H1 (cell line): ENCODE measurements at regions not wholly inside any gene's neighbourhood (a gene's known extent, or its start where the extent isn't known, plus 50 kb on each side); places are given as distances from the start of the nearest gene placed in this dataset.

ENCODE experiments used
- CTCF ChIA-PET: fragments of 300-600 bp; sonication (Branson Sonifier 250); formaldehyde crosslinking; loops from one replicate; lab custom pipeline; 2021; ENCODE audit not compliant: partially characterized antibody; lab: Charles Lee
- POLR2A ChIA-PET: fragments of 300-600 bp; sonication (Branson Sonifier 250); formaldehyde crosslinking; loops from one replicate; lab custom pipeline; 2021; ENCODE audit warnings: inconsistent platforms; ENCODE audit not compliant: partially characterized antibody; lab: Charles Lee
- DNase-seq, 2 experiments: peaks; one replicate each; pipeline versions ENCODE4 v3.0.0 to v3.0.0-alpha.2; 2010 to 2022; ENCODE audit warnings: low spot score in 2 of 2, low read depth in 1 of 2, mixed read lengths in 1 of 2
- FAIRE-seq: peaks from 2 replicates; lab custom pipeline; 2011; peaks lifted over from hg19 to GRCh38; lab: Jason Lieb, UNC
- H2AFZ ChIP-seq: 2 replicates; pipeline ENCODE4 v1.8.1; 2012; ENCODE audit warnings: low read length, inconsistent platforms
- H2AK5ac ChIP-seq: 2 replicates; pipeline ENCODE4 v1.6.1; 2013; ENCODE audit warnings: low read depth, low read length
- H2BK120ac ChIP-seq: replicated peaks from 2 replicates; pipeline ENCODE3; 2013; ENCODE audit warnings: low read depth, low read length, inconsistent platforms
- H2BK12ac ChIP-seq: 2 replicates; pipeline ENCODE4 v1.6.1; 2013; ENCODE audit warnings: low read depth, low read length
- H2BK15ac ChIP-seq: 2 replicates; pipeline ENCODE4 v1.6.1; 2013; ENCODE audit warnings: low read length
- H2BK20ac ChIP-seq: 2 replicates; pipeline ENCODE4 v1.6.1; 2013; ENCODE audit warnings: low read length
- H2BK5ac ChIP-seq: 2 replicates; pipeline ENCODE4 v1.6.1; 2013; ENCODE audit warnings: low read depth, low read length
- H3K14ac ChIP-seq: 2 replicates; pipeline ENCODE4 v1.6.1; 2013; ENCODE audit warnings: inconsistent platforms; ENCODE audit not compliant: insufficient read length
- H3K18ac ChIP-seq: 2 replicates; pipeline ENCODE4 v1.6.1; 2013; ENCODE audit warnings: low read length; ENCODE audit errors: extremely low read depth
- H3K23ac ChIP-seq: 2 replicates; pipeline ENCODE4 v1.6.1; 2013; ENCODE audit warnings: inconsistent platforms; ENCODE audit not compliant: insufficient read length
- H3K23me2 ChIP-seq: 2 replicates; pipeline ENCODE4 v1.6.1; 2013; ENCODE audit warnings: low read depth, low read length
- H3K27ac ChIP-seq: 2 replicates; pipeline ENCODE4 v1.6.1; 2011; ENCODE audit warnings: low read depth, low read length, inconsistent platforms
- H3K27me3 ChIP-seq, 4 experiments: replicated peaks in 1 of 4; 1 replicate in 1 of 4; 2 replicates in 3 of 4; pipeline versions ENCODE4 v1.6.1 to v1.8.1; 2011 to 2013; ENCODE audit warnings: low read length in 3 of 4, mild to moderate bottlenecking in 3 of 4, inconsistent platforms in 2 of 4, mixed read lengths in 2 of 4, moderate library complexity in 1 of 4; ENCODE audit not compliant: control insufficient read depth in 3 of 4, insufficient read depth in 3 of 4; ENCODE audit errors: extremely low read depth in 1 of 4
- H3K36me3 ChIP-seq, 4 experiments: 2 replicates each; pipeline versions ENCODE4 v1.6.1 to v1.8.1; 2011 to 2013; ENCODE audit warnings: mild to moderate bottlenecking in 4 of 4, low read length in 3 of 4, moderate library complexity in 2 of 4, control low read depth in 1 of 4, inconsistent platforms in 1 of 4; ENCODE audit not compliant: insufficient read depth in 4 of 4, control insufficient read depth in 2 of 4
- H3K4ac ChIP-seq: replicated peaks from 2 replicates; pipeline ENCODE3; 2013; ENCODE audit warnings: low read length, low read depth, mixed read lengths, inconsistent platforms; ENCODE audit not compliant: insufficient read length
- H3K4me1 ChIP-seq, 4 experiments: replicated peaks in 1 of 4; 1 replicate in 1 of 4; 2 replicates in 3 of 4; pipeline versions ENCODE4 v1.6.1 to v1.8.1; 2011 to 2013; ENCODE audit warnings: low read length in 3 of 4, inconsistent platforms in 2 of 4, mixed read lengths in 1 of 4; ENCODE audit not compliant: insufficient read depth in 4 of 4, control insufficient read depth in 3 of 4
- H3K4me2 ChIP-seq, 2 experiments: 2 replicates each; pipeline versions ENCODE4 v1.6.1 to v1.8.1; 2011 to 2013; ENCODE audit warnings: low read depth in 2 of 2, low read length in 2 of 2, control low read depth in 1 of 2, inconsistent platforms in 1 of 2, mild to moderate bottlenecking in 1 of 2; ENCODE audit not compliant: insufficient read depth in 1 of 2
- H3K4me3 ChIP-seq, 4 experiments: fragments of 200-600, 300-600 bp in 1 of 4; sonication (generic), shearing (Covaris generic), sonication (Bioruptor Twin) in 1 of 4; 2 replicates each; pipeline versions ENCODE4 v1.5.1 to v1.8.1; 2011 to 2016; ENCODE audit warnings: low read length in 4 of 4, low read depth in 3 of 4, control low read depth in 2 of 4, inconsistent platforms in 2 of 4, mild to moderate bottlenecking in 2 of 4, mixed read lengths in 1 of 4, moderate library complexity in 1 of 4; ENCODE audit not compliant: insufficient read depth in 2 of 4; ENCODE audit errors: extremely low read depth in 1 of 4
- H3K56ac ChIP-seq: replicated peaks from 2 replicates; pipeline ENCODE3; 2013; ENCODE audit warnings: low read depth, mild to moderate bottlenecking, mixed read lengths, low read length, inconsistent platforms; ENCODE audit not compliant: insufficient read length
- H3K79me1 ChIP-seq: 2 replicates; pipeline ENCODE4 v1.6.1; 2013; ENCODE audit warnings: low read depth, low read length, control low read depth
- H3K79me2 ChIP-seq, 2 experiments: 2 replicates each; pipeline versions ENCODE4 v1.6.1 to v1.8.1; 2012 to 2013; ENCODE audit warnings: low read length in 2 of 2, mild to moderate bottlenecking in 2 of 2, inconsistent platforms in 1 of 2; ENCODE audit not compliant: insufficient read depth in 2 of 2, control insufficient read depth in 1 of 2
- H3K9ac ChIP-seq, 4 experiments: replicated peaks in 1 of 4; 1 replicate in 1 of 4; 2 replicates in 3 of 4; pipeline versions ENCODE4 v1.6.1 to v1.8.1; 2011 to 2013; ENCODE audit warnings: low read depth in 3 of 4, low read length in 3 of 4, control low read depth in 2 of 4, mild to moderate bottlenecking in 2 of 4, moderate library complexity in 2 of 4, inconsistent platforms in 1 of 4; ENCODE audit errors: extremely low read depth in 1 of 4
- H3K9me3 ChIP-seq, 2 experiments: 2 replicates each; pipeline versions ENCODE4 v1.6.1 to v1.8.1; 2012 to 2013; ENCODE audit warnings: mild to moderate bottlenecking in 2 of 2, moderate library complexity in 2 of 2, control low read depth in 1 of 2, inconsistent platforms in 1 of 2, low read depth in 1 of 2, low read length in 1 of 2, mixed read lengths in 1 of 2; ENCODE audit not compliant: insufficient read depth in 2 of 2
- H4K20me1 ChIP-seq, 2 experiments: replicated peaks in 1 of 2; 2 replicates each; pipeline versions ENCODE3 to v1.8.1; 2011 to 2013; ENCODE audit warnings: inconsistent platforms in 2 of 2, low read length in 2 of 2, mild to moderate bottlenecking in 1 of 2; ENCODE audit not compliant: insufficient read depth in 2 of 2, control insufficient read depth in 1 of 2
- H4K5ac ChIP-seq: 2 replicates; pipeline ENCODE4 v1.6.1; 2013; ENCODE audit warnings: low read length, low read depth, mixed read lengths, inconsistent platforms; ENCODE audit not compliant: insufficient read length
- H4K8ac ChIP-seq: 2 replicates; pipeline ENCODE4 v1.8.0; 2013; ENCODE audit warnings: mild to moderate bottlenecking, moderate library complexity, low read length, inconsistent platforms; ENCODE audit not compliant: insufficient read depth; ENCODE audit errors: extremely low read depth
- H4K91ac ChIP-seq: replicated peaks from 2 replicates; pipeline ENCODE3; 2013; ENCODE audit warnings: low read length, mixed read lengths, inconsistent platforms; ENCODE audit not compliant: insufficient read length
- ATF2 ChIP-seq: IDR thresholded peaks from 2 replicates; pipeline ENCODE4 v1.6.1; 2012; ENCODE audit warnings: low read length, inconsistent platforms
- BACH1 ChIP-seq: IDR thresholded peaks from 2 replicates; pipeline ENCODE4 v1.6.1; 2012; ENCODE audit warnings: low read length, improper control_type of control experiment
- BCL11A ChIP-seq, 2 experiments: IDR thresholded peaks; one replicate each; pipeline ENCODE4 v1.6.1; 2011; ENCODE audit warnings: low read depth in 2 of 2, low read length in 2 of 2, mild to moderate bottlenecking in 2 of 2
- RAD21 ChIP-seq, 2 experiments: IDR thresholded peaks in 1 of 2; conservative IDR thresholded peaks in 1 of 2; 2 replicates each; pipeline ENCODE4 v1.6.1; 2011; ENCODE audit warnings: low read depth in 2 of 2, low read length in 2 of 2, improper control_type of control experiment in 1 of 2, inconsistent platforms in 1 of 2, mild to moderate bottlenecking in 1 of 2, moderate library complexity in 1 of 2
- SIX5 ChIP-seq: IDR thresholded peaks from 2 replicates; pipeline ENCODE4 v1.6.1; 2011; ENCODE audit warnings: mild to moderate bottlenecking, low read depth, low read length
- TAF7 ChIP-seq: optimal IDR thresholded peaks from 2 replicates; pipeline ENCODE3; 2011; ENCODE audit warnings: low read depth, mild to moderate bottlenecking, inconsistent platforms, low read length, moderate library complexity, borderline replicate concordance
- WGBS, 2 experiments: shearing (Covaris generic) in 1 of 2; methylation state at CpG; one replicate each; pipeline versions ENCODE4 v1.1.6 to v1.1.7; 2013 to 2015; ENCODE audit warnings: low lambda C conversion rate in 2 of 2, mixed read lengths in 2 of 2, inconsistent platforms in 1 of 2, low coverage in 1 of 2, missing lambda C conversion rate in 1 of 2; ENCODE audit not compliant: insufficient replicate concordance in 2 of 2, insufficient coverage in 1 of 2, insufficient read length in 1 of 2; ENCODE audit errors: extremely low coverage in 1 of 2, missing lambda C conversion rate in 1 of 2; 5-methylcytosine and 5-hydroxymethylcytosine counted together

GRCh38 chr9:65444943-65445342 is 159.9 kb upstream of the FOXD4L5 start:
- WGBS, 2 experiments, result no CpG with 5 or more reads among the region's 8 CpGs
- no peak overlapping the region for H3K4me3 ChIP-seq

More at GRCh38 chr9:65444943-65445342, 159.9 kb upstream of the FOXD4L5 start:
- Histone ChIP-seq H3K4me2 (no peak overlapping the region), H3K56ac (no peak overlapping the region), H3K79me2 (no peaks in the 10 kb centered on the region), H3K9ac (no peak overlapping the region), H4K91ac (no peak overlapping the region), H2BK20ac (no peak overlapping the region), H2AFZ (no peak overlapping the region), H3K4ac (no peak overlapping the region), H3K9me3 (peaks cover 0 to 46% of the 10 kb centered on the region in 2 experiments; a peak in 2 of 4 replicates), H3K14ac (no peak overlapping the region), H2AK5ac (no peak overlapping the region), H2BK5ac (no peak overlapping the region), H3K23ac (no peak overlapping the region), H3K4me1 (no peaks in the 10 kb centered on the region), H3K23me2 (no peaks in the 10 kb centered on the region), H3K18ac (no peak overlapping the region), H3K79me1 (no peaks in the 10 kb centered on the region), H2BK15ac (no peak overlapping the region), H3K27me3 (no peaks in the 10 kb centered on the region), H2BK12ac (no peak overlapping the region), H2BK120ac (no peak overlapping the region), H3K27ac (no peak overlapping the region), H4K8ac (no peak overlapping the region), H4K20me1 (no peaks in the 10 kb centered on the region), H4K5ac (no peak overlapping the region), H3K36me3 (no peaks in the 10 kb centered on the region)
- ChIA-PET POLR2A (no interaction called here), CTCF (no interaction called here)
- TF ChIP-seq ATF2 (no peak), BCL11A (IDR thresholded peaks at IDR 0.05; ENCODE audit: low read depth in 2 of 2, low read length in 2 of 2) (no peak), BACH1 (no peak), RAD21 (IDR thresholded peaks at IDR 0.05 in 1 of 2, conservative IDR thresholded peaks at IDR 0.05 in 1 of 2; ENCODE audit: low read depth in 2 of 2, low read length in 2 of 2) (no peak), SIX5 (no peak), TAF7 (no peak)
- DNase-seq, result no peak
- no peak for FAIRE-seq
